H1 (cell line): ENCODE measurements at regions not wholly inside any gene's neighbourhood (a gene's known extent, or its start where the extent isn't known, plus 50 kb on each side); places are given as distances from the start of the nearest gene placed in this dataset.

Experiments
- CTCF ChIA-PET: fragments of 300-600 bp; sonication (Branson Sonifier 250); formaldehyde crosslinking; loops from one replicate; lab custom pipeline; 2021; ENCODE audit not compliant: partially characterized antibody; lab: Charles Lee
- POLR2A ChIA-PET: fragments of 300-600 bp; sonication (Branson Sonifier 250); formaldehyde crosslinking; loops from one replicate; lab custom pipeline; 2021; ENCODE audit warnings: inconsistent platforms; ENCODE audit not compliant: partially characterized antibody; lab: Charles Lee
- DNase-seq, 2 experiments: peaks; one replicate each; pipeline versions ENCODE4 v3.0.0 to v3.0.0-alpha.2; 2010 to 2022; ENCODE audit warnings: low spot score in 2 of 2, low read depth in 1 of 2, mixed read lengths in 1 of 2
- FAIRE-seq: peaks from 2 replicates; lab custom pipeline; 2011; peaks lifted over from hg19 to GRCh38; lab: Jason Lieb, UNC
- H2AFZ ChIP-seq: 2 replicates; pipeline ENCODE4 v1.8.1; 2012; ENCODE audit warnings: low read length, inconsistent platforms
- H2AK5ac ChIP-seq: 2 replicates; pipeline ENCODE4 v1.6.1; 2013; ENCODE audit warnings: low read depth, low read length
- H2BK120ac ChIP-seq: replicated peaks from 2 replicates; pipeline ENCODE3; 2013; ENCODE audit warnings: low read depth, low read length, inconsistent platforms
- H2BK12ac ChIP-seq: 2 replicates; pipeline ENCODE4 v1.6.1; 2013; ENCODE audit warnings: low read depth, low read length
- H2BK15ac ChIP-seq: 2 replicates; pipeline ENCODE4 v1.6.1; 2013; ENCODE audit warnings: low read length
- H2BK20ac ChIP-seq: 2 replicates; pipeline ENCODE4 v1.6.1; 2013; ENCODE audit warnings: low read length
- H2BK5ac ChIP-seq: 2 replicates; pipeline ENCODE4 v1.6.1; 2013; ENCODE audit warnings: low read depth, low read length
- H3K14ac ChIP-seq: 2 replicates; pipeline ENCODE4 v1.6.1; 2013; ENCODE audit warnings: inconsistent platforms; ENCODE audit not compliant: insufficient read length
- H3K18ac ChIP-seq: 2 replicates; pipeline ENCODE4 v1.6.1; 2013; ENCODE audit warnings: low read length; ENCODE audit errors: extremely low read depth
- H3K23ac ChIP-seq: 2 replicates; pipeline ENCODE4 v1.6.1; 2013; ENCODE audit warnings: inconsistent platforms; ENCODE audit not compliant: insufficient read length
- H3K23me2 ChIP-seq: 2 replicates; pipeline ENCODE4 v1.6.1; 2013; ENCODE audit warnings: low read depth, low read length
- H3K27ac ChIP-seq: 2 replicates; pipeline ENCODE4 v1.6.1; 2011; ENCODE audit warnings: low read depth, low read length, inconsistent platforms
- H3K27me3 ChIP-seq, 4 experiments: replicated peaks in 1 of 4; 1 replicate in 1 of 4; 2 replicates in 3 of 4; pipeline versions ENCODE4 v1.6.1 to v1.8.1; 2011 to 2013; ENCODE audit warnings: low read length in 3 of 4, mild to moderate bottlenecking in 3 of 4, inconsistent platforms in 2 of 4, mixed read lengths in 2 of 4, moderate library complexity in 1 of 4; ENCODE audit not compliant: control insufficient read depth in 3 of 4, insufficient read depth in 3 of 4; ENCODE audit errors: extremely low read depth in 1 of 4
- H3K36me3 ChIP-seq, 4 experiments: 2 replicates each; pipeline versions ENCODE4 v1.6.1 to v1.8.1; 2011 to 2013; ENCODE audit warnings: mild to moderate bottlenecking in 4 of 4, low read length in 3 of 4, moderate library complexity in 2 of 4, control low read depth in 1 of 4, inconsistent platforms in 1 of 4; ENCODE audit not compliant: insufficient read depth in 4 of 4, control insufficient read depth in 2 of 4
- H3K4ac ChIP-seq: replicated peaks from 2 replicates; pipeline ENCODE3; 2013; ENCODE audit warnings: low read length, low read depth, mixed read lengths, inconsistent platforms; ENCODE audit not compliant: insufficient read length
- H3K4me1 ChIP-seq, 4 experiments: replicated peaks in 1 of 4; 1 replicate in 1 of 4; 2 replicates in 3 of 4; pipeline versions ENCODE4 v1.6.1 to v1.8.1; 2011 to 2013; ENCODE audit warnings: low read length in 3 of 4, inconsistent platforms in 2 of 4, mixed read lengths in 1 of 4; ENCODE audit not compliant: insufficient read depth in 4 of 4, control insufficient read depth in 3 of 4
- H3K4me2 ChIP-seq, 2 experiments: 2 replicates each; pipeline versions ENCODE4 v1.6.1 to v1.8.1; 2011 to 2013; ENCODE audit warnings: low read depth in 2 of 2, low read length in 2 of 2, control low read depth in 1 of 2, inconsistent platforms in 1 of 2, mild to moderate bottlenecking in 1 of 2; ENCODE audit not compliant: insufficient read depth in 1 of 2
- H3K4me3 ChIP-seq, 4 experiments: fragments of 200-600, 300-600 bp in 1 of 4; sonication (generic), shearing (Covaris generic), sonication (Bioruptor Twin) in 1 of 4; 2 replicates each; pipeline versions ENCODE4 v1.5.1 to v1.8.1; 2011 to 2016; ENCODE audit warnings: low read length in 4 of 4, low read depth in 3 of 4, control low read depth in 2 of 4, inconsistent platforms in 2 of 4, mild to moderate bottlenecking in 2 of 4, mixed read lengths in 1 of 4, moderate library complexity in 1 of 4; ENCODE audit not compliant: insufficient read depth in 2 of 4; ENCODE audit errors: extremely low read depth in 1 of 4
- H3K56ac ChIP-seq: replicated peaks from 2 replicates; pipeline ENCODE3; 2013; ENCODE audit warnings: low read depth, mild to moderate bottlenecking, mixed read lengths, low read length, inconsistent platforms; ENCODE audit not compliant: insufficient read length
- H3K79me1 ChIP-seq: 2 replicates; pipeline ENCODE4 v1.6.1; 2013; ENCODE audit warnings: low read depth, low read length, control low read depth
- H3K79me2 ChIP-seq, 2 experiments: 2 replicates each; pipeline versions ENCODE4 v1.6.1 to v1.8.1; 2012 to 2013; ENCODE audit warnings: low read length in 2 of 2, mild to moderate bottlenecking in 2 of 2, inconsistent platforms in 1 of 2; ENCODE audit not compliant: insufficient read depth in 2 of 2, control insufficient read depth in 1 of 2
- H3K9ac ChIP-seq, 4 experiments: replicated peaks in 1 of 4; 1 replicate in 1 of 4; 2 replicates in 3 of 4; pipeline versions ENCODE4 v1.6.1 to v1.8.1; 2011 to 2013; ENCODE audit warnings: low read depth in 3 of 4, low read length in 3 of 4, control low read depth in 2 of 4, mild to moderate bottlenecking in 2 of 4, moderate library complexity in 2 of 4, inconsistent platforms in 1 of 4; ENCODE audit errors: extremely low read depth in 1 of 4
- H3K9me3 ChIP-seq, 2 experiments: 2 replicates each; pipeline versions ENCODE4 v1.6.1 to v1.8.1; 2012 to 2013; ENCODE audit warnings: mild to moderate bottlenecking in 2 of 2, moderate library complexity in 2 of 2, control low read depth in 1 of 2, inconsistent platforms in 1 of 2, low read depth in 1 of 2, low read length in 1 of 2, mixed read lengths in 1 of 2; ENCODE audit not compliant: insufficient read depth in 2 of 2
- H4K20me1 ChIP-seq, 2 experiments: replicated peaks in 1 of 2; 2 replicates each; pipeline versions ENCODE3 to v1.8.1; 2011 to 2013; ENCODE audit warnings: inconsistent platforms in 2 of 2, low read length in 2 of 2, mild to moderate bottlenecking in 1 of 2; ENCODE audit not compliant: insufficient read depth in 2 of 2, control insufficient read depth in 1 of 2
- H4K5ac ChIP-seq: 2 replicates; pipeline ENCODE4 v1.6.1; 2013; ENCODE audit warnings: low read length, low read depth, mixed read lengths, inconsistent platforms; ENCODE audit not compliant: insufficient read length
- H4K8ac ChIP-seq: 2 replicates; pipeline ENCODE4 v1.8.0; 2013; ENCODE audit warnings: mild to moderate bottlenecking, moderate library complexity, low read length, inconsistent platforms; ENCODE audit not compliant: insufficient read depth; ENCODE audit errors: extremely low read depth
- H4K91ac ChIP-seq: replicated peaks from 2 replicates; pipeline ENCODE3; 2013; ENCODE audit warnings: low read length, mixed read lengths, inconsistent platforms; ENCODE audit not compliant: insufficient read length
- BACH1 ChIP-seq: IDR thresholded peaks from 2 replicates; pipeline ENCODE4 v1.6.1; 2012; ENCODE audit warnings: low read length, improper control_type of control experiment
- CBX8 ChIP-seq: fragments of 300-800, 300-1000 bp; sonication (generic); IDR thresholded peaks from 2 replicates; pipeline ENCODE4 v1.7.1; 2016; ENCODE audit warnings: low read depth, low read length, borderline replicate concordance
- CEBPB ChIP-seq: IDR thresholded peaks from 2 replicates; pipeline ENCODE4 v1.6.1; 2012; ENCODE audit warnings: low read depth, low read length
- CHD2 ChIP-seq: IDR thresholded peaks from 2 replicates; pipeline ENCODE4 v1.6.1; 2012; ENCODE audit warnings: low read length, improper control_type of control experiment
- EP300 ChIP-seq, 2 experiments: IDR thresholded peaks; 1 replicate in 1 of 2; 2 replicates in 1 of 2; pipeline ENCODE4 v1.6.1; 2011 to 2012; ENCODE audit warnings: low read depth in 2 of 2, low read length in 2 of 2, mild to moderate bottlenecking in 2 of 2, borderline replicate concordance in 1 of 2, inconsistent platforms in 1 of 2, moderate library complexity in 1 of 2
- GABPA ChIP-seq: IDR thresholded peaks from 2 replicates; pipeline ENCODE4 v1.6.1; 2011; ENCODE audit warnings: mild to moderate bottlenecking, low read length, moderate library complexity, borderline replicate concordance; ENCODE audit not compliant: insufficient read depth
- GTF2F1 ChIP-seq: IDR thresholded peaks from 2 replicates; pipeline ENCODE4 v1.6.1; 2012; ENCODE audit warnings: low read depth, low read length, improper control_type of control experiment, borderline replicate concordance
- JUN ChIP-seq: IDR thresholded peaks from 2 replicates; pipeline ENCODE4 v1.6.1; 2011; ENCODE audit warnings: low read depth, mild to moderate bottlenecking, improper control_type of control experiment, low read length
- KDM1A ChIP-seq: fragments of 200-600, 300-600 bp; sonication (generic); IDR thresholded peaks from 2 replicates; pipeline ENCODE4 v1.7.1; 2016; ENCODE audit warnings: mild to moderate bottlenecking, low read length, borderline replicate concordance
- KDM4A ChIP-seq: IDR thresholded peaks from one replicate; pipeline ENCODE4 v1.7.1; 2012; ENCODE audit warnings: low read depth, mild to moderate bottlenecking, moderate library complexity, low read length, inconsistent platforms; ENCODE audit not compliant: severe bottlenecking
- RBBP5 ChIP-seq: IDR thresholded peaks from 2 replicates; pipeline ENCODE4 v1.7.1; 2012; ENCODE audit warnings: low read depth, mild to moderate bottlenecking, inconsistent platforms, low read length, moderate library complexity, borderline replicate concordance
- WGBS, 2 experiments: shearing (Covaris generic) in 1 of 2; methylation state at CpG; one replicate each; pipeline versions ENCODE4 v1.1.6 to v1.1.7; 2013 to 2015; ENCODE audit warnings: low lambda C conversion rate in 2 of 2, mixed read lengths in 2 of 2, inconsistent platforms in 1 of 2, low coverage in 1 of 2, missing lambda C conversion rate in 1 of 2; ENCODE audit not compliant: insufficient replicate concordance in 2 of 2, insufficient coverage in 1 of 2, insufficient read length in 1 of 2; ENCODE audit errors: extremely low coverage in 1 of 2, missing lambda C conversion rate in 1 of 2; 5-methylcytosine and 5-hydroxymethylcytosine counted together
- TF ChIP-seq, protein P1 (sequence below): IDR thresholded peaks from 2 replicates; pipeline ENCODE4 v1.6.1; 2011; ENCODE audit warnings: low read length, improper control_type of control experiment
- TF ChIP-seq, protein P2 (sequence below): IDR thresholded peaks from 2 replicates; pipeline ENCODE4 v1.6.1; 2012; ENCODE audit warnings: inconsistent platforms

DNA sequence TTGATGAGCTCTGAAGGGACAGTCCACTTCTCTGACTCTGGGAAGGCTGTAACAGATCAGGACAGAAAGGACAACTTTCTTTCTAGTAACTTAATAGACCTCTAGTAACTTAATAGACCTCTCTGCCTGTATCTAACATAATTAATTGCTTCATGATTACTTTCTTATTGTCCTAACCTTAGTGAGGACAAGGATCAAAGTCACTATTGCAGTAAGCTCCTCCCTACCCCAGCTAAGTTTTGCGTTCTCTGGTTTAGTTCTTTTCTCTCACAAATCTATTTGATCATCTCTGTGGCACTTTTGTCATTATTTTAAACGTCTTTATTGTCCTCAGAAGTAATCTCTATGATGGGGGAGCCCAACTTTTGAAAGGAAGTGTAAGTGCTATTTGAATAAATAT lies 125.5 kb upstream of the UGP2 start:
- DNase-seq: no peak
- FAIRE-seq: no peak
- Histone ChIP-seq H4K20me1 (no peaks in the 10 kb centered on the region), H3K4me3 (no peak overlapping the region), H2AFZ (no peak overlapping the region), H2BK120ac (no peak overlapping the region), H3K27me3 (no peaks in the 10 kb centered on the region), H2AK5ac (no peak overlapping the region), H3K9ac (no peak overlapping the region), H3K27ac (no peak overlapping the region), H3K79me2 (no peaks in the 10 kb centered on the region), H3K23me2 (no peaks in the 10 kb centered on the region), H3K79me1 (no peaks in the 10 kb centered on the region), H3K4me1 (0 out of 7 replicates have a peak, but pooled peaks cover 0 to 3% (median 0%) of the 10 kb centered on the region in 4 experiments), H4K91ac (no peak overlapping the region), H2BK12ac (no peak overlapping the region), H3K4me2 (no peak overlapping the region), H3K23ac (no peak overlapping the region), H3K14ac (no peak overlapping the region), H3K9me3 (no peaks in the 10 kb centered on the region), H4K5ac (no peak overlapping the region), H3K36me3 (no peaks in the 10 kb centered on the region), H3K18ac (no peak overlapping the region), H2BK20ac (no peak overlapping the region), H3K4ac (no peak overlapping the region), H2BK5ac (no peak overlapping the region), H4K8ac (no peak overlapping the region), H3K56ac (no peak overlapping the region), H2BK15ac (no peak overlapping the region)
- 85% methylated on average over 2 of the region's 2 CpGs; no CpG with 5 or more reads in 1 of the 2 experiments for WGBS, 2 experiments
- ChIA-PET POLR2A (interaction anchor here (0.8 kb wide), 1 partner anchor 126 kb away, joined by 3 read pairs; the partner anchor contains the start of gene UGP2), CTCF (interaction anchor here (0.6 to 1.7 kb wide), 3 partner anchors 11 to 153 kb away, joined by 3 to 6 read pairs (median 3); no protein-coding TSS in a partner anchor)
- no peak for TF ChIP-seq CBX8
- no peak for TF ChIP-seq BACH1
- TF ChIP-seq GTF2F1: no peak
- TF ChIP-seq KDM4A: no peak
- no peak for TF ChIP-seq GABPA
- TF ChIP-seq CEBPB: no peak
- TF ChIP-seq EP300 (IDR thresholded peaks at IDR 0.05; ENCODE audit: borderline replicate concordance in 1 of 2, low read depth in 2 of 2, low read length in 2 of 2): no peak
- TF ChIP-seq KDM1A: no peak
- TF ChIP-seq, protein P1, sequence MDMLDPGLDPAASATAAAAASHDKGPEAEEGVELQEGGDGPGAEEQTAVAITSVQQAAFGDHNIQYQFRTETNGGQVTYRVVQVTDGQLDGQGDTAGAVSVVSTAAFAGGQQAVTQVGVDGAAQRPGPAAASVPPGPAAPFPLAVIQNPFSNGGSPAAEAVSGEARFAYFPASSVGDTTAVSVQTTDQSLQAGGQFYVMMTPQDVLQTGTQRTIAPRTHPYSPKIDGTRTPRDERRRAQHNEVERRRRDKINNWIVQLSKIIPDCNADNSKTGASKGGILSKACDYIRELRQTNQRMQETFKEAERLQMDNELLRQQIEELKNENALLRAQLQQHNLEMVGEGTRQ: no peak
- no peak for TF ChIP-seq JUN
- no peak for TF ChIP-seq RBBP5
- TF ChIP-seq, protein P2, sequence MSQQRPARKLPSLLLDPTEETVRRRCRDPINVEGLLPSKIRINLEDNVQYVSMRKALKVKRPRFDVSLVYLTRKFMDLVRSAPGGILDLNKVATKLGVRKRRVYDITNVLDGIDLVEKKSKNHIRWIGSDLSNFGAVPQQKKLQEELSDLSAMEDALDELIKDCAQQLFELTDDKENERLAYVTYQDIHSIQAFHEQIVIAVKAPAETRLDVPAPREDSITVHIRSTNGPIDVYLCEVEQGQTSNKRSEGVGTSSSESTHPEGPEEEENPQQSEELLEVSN: no peak
- no peak for TF ChIP-seq CHD2
